NCI-H1694 treated with DMSO at 0.1 percent for 48 hours (cell line): ENCODE measurements at regions not wholly inside any gene's neighbourhood (a gene's known extent, or its start where the extent isn't known, plus 50 kb on each side); places are given as distances from the start of the nearest gene placed in this dataset.
"Not testable (repeated sequence)": the region's sequence is repeated elsewhere in the genome, so short reads cannot be mapped to it uniquely, and the experiment has no call there.

Source experiments
- DNase-seq: peaks from one replicate; lab custom pipeline; 2025; lab: John Stamatoyannopoulos, UW

DNA sequence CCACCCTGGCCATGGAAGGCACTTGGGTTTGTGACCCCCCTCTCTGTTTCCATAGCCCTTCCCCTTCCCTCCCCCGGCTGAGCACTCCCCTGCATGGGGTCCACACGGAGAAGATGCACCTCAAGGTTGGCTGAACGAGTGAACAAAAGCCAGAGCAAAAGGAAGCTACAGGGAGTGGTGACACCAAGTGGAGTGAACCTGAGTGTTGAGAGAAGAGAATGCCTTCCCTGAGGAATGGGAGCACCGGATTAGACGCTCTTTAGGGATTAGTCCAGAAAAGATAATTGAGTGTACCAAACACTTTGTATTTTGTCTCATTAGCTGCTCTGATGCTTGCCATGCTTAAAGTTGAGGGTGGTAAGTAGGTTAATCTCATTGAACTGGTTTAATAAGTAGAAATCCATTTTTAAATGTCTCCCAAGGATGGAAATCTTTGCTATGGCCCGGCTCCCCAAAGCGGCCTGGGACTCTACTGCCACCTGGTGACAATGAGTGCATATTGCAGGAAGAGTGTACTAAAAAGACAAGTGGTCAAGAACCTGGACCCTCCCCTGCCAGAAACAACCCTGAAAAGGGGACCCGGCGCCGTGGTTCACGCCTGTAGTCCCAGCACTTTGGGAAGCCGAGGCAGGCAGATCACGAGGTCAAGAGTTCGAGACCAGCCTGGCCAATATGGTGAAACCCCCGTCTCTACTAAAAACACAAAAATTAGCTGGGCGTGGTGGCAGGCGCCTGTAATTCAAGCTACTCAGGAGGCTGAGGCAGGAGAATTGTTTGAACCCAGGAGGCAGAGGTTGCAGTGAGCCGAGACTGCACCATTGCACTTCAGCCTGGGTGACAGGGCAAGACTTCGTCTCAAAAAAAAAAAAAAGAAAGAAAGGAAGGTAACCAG, 150.6 kb upstream of the ZC3H12A start:
- peak; percentile 38 for DNase-seq

DNA sequence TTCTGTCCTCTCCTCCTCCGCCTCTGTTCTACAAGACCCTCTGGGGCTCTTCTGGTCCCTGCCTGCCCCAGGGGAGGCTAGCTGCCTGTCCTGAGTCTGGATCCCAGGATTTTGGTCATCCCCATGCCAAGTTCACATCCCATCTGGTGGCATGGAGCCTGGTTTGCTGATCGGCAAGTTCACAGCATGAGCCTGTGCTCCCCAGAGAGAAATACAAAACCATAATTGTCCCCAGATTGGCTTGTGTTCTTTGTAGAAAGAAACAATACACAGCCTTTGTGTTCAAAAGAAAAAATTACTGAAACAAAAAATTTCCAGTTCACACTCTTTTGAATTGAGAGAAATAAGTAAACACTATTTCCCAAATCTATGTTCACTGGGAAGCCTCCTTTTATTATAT, 149.4 kb upstream of the ZC3H12A start:
- no peak for DNase-seq

DNA sequence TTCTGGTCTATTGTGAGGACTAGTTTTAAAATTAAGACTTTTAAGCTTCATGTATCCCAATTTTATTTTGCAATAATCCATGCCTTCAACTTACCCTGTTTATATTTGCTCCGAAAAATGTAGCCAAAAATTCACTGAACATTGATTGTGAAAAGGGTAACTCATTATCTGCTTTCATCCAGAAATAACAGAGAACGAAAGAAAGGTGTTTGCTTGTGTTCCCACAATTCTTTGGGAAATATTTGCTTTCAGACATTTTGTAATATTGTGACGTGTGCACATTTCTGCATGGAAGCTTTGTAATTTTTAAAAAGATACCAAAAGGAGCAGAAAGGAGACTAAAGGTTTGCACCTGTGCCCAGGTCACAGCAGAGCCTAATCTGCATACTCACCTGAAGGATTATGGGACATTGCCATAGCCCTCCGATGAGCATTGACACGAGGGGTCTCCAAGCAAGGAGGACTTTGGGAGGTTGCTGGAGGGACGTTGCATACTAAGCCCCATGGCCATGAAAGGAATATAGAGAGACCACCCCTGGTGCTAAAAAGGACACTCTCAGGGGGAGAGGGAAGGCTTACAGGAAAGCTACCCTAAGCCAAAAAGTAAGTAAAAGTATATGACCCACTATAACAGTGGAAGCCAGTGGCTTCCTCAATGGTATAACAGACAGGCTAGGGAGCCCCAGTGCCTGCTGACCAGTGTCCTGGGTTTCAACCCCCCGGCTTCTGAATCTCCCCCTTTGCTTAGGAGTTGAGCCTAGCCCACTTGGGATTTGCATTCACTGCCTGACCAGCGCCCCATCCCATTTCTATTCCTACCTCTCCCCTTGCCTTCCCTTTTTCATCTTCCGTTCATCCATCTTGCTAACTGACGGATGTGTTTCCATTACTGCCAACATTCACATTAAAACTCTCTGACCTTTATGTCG, 148.6 kb upstream of the ZC3H12A start:
- no peak for DNase-seq

DNA sequence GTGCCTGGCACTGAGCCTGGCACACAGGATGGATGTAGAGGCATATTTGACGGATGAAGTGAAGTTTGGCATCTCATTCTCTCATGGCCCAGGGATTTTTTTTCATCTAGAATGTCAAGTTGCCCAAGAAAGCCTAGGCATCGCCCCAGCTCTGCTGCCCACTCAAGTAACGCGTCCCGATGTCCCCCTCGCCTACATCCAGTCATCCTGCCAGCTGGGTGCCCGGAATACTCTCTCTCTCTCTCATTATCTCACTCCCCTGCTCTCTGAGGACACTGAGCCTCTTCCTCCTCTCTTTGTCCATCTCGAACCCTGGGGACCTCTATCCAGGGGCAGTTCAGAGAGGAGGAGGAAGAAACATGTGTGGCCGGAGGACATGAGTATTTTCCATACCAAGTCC, 142.3 kb upstream of the ZC3H12A start:
- no peak for DNase-seq

DNA sequence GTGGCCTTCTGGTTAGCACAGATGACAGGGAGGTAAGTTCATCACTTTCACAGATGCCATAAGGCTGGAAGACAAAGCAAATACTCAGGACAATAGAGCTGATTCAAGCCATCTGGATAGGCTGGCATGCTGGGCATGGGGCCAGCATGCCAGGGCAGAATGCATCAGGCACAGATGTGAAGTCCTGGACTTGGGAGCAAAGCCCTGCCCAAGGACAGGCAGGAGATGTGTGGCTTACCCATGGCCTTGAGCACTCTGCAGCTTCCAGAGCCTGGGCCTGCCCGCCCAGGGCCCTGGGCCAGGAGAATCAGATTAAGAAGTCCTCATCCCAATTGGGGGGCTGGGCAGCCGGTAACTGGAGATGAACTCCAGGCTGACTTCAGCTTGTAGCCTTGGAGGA, 135.7 kb upstream of the ZC3H12A start:
- DNase-seq = peak; percentile 76

DNA sequence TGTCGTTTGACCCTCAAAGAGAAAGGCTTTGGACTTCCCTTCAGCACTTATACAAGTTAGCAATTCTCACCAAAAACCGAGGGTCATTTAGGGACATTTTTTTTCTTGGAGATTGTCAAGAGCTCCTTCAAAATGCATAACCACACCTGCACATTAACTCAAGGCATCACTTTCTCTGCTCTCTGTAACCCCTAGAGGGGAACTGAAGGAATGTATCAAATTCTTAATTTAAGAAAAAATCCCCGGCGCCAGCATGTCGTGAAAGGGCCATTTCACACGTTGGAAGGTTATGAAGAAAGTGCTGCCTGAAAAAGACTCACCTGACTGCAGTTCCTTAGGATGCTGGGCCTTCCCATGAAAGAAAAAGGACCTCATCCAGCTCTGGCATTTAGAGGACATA, 131.6 kb upstream of the ZC3H12A start:
- DNase-seq = no peak

DNA sequence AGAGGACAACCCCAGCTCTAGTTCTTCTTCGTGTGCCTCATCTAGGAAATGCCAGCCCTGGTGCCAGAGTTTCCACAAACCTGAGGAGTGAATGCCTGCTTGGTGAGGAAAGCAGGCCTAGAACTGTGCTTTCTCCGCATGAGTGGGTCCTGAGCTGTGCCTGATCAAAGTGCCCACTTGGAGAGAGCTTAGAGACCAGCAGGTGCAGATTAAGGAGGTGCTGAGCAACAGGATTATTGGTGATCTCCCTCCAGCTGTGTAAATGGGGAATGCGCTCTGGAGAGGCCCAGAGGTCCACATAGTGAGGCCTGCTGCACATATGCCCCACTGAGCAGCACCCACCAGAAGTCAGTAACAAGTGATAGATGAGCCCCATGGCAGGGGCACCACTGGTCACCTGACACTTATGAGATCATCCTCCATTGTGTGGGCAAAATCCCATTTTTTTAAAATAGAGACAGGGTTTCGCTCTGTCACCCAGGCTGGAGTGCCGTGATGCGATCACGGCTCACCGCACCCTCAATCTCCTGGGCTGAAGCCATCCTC, 127.2 kb upstream of the ZC3H12A start:
- DNase-seq = no peak

DNA sequence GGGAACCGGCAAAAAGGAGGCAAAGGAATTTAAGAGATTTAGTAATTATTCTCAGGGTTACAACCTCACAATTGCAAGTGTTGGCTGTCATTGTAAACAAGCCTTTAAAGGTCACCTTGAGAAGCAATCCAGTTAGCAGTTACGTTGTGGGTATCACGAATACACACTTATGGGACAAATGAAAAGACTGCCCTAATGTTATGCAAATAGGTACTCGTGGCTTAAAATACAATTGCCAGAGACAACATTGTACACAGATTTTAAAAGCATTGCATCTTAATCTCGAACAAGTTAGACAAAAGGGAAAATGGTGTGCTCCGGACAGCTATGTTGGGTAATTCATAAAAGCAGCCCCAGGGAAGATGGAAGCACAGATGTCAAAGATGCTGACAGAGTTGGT, 120.5 kb upstream of the ZC3H12A start:
- DNase-seq = no peak

DNA sequence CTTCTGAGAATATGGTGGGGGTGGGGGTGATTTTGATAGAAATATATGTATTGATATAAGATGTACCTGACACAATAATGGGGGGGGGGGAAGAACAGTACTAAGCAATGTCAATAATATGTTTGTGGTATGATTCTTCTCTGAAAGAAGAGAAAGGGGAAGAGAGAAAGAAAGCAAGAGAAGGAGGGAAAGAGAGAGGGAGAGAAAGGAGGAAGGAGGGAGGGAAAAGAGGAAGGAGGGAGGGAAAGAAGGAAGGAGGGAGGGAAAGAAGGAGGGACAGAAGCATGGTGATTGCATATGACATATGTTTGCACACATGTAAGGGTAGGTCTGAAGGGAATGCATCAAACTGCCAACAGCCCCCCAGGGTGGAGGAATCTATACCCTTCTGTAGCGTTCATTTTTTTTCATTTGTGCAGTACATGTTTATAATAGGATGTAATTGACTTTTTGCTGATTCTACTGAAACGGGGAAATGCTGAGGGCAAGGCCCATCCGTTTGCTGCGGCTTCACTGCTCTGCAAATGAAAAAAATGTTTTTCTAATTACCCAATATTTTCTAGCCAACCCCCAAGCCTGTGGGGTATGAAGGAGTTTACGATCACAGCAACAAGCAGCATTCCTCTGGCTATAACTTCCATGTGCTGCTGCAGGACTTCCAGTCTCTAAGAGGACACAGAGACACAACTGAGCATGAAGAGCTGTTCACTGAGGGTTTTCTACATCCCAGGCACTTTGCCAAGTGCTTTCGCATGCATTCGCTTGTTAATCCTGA, 119.3 kb upstream of the ZC3H12A start:
- no peak for DNase-seq

DNA sequence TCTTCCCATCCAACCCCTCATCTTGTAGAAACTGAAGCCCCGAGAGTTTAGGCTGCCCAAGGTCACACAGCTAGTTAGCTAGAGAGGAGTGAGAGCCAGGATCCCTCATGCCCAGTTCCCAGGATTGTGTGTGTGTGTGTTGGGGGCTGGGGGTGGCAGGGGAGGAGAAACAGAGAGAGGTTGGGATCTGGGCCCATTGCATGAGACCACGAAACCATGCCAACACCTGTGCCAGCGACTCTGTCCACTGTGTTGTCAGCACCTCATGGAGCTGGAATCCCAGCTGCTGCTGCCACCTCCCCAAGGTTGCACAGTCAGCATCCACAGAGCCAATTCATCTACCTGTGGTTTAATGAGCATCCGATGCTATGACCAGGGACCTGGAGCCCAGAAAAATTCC, 115.4 kb upstream of the ZC3H12A start:
- no peak for DNase-seq

DNA sequence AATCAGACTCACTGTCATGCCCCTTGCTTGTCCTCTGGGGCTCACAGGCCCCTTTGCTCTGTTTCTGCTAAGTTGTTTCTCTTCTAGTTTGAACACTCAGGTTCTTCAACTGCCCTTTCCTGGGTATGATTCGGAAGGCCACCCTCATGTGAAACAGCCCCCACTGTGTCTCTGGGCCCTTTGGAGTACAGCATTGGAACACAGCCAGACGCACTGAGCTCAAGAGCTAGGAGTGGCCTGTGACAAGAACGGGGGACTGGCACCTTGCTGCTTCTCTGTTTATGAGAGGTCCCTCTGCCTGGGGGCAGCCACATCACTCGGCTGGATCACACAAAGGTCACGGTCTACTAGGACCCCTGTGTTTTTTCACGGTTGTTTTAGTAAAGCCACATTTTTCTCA, 114.4 kb upstream of the ZC3H12A start:
- no peak for DNase-seq

DNA sequence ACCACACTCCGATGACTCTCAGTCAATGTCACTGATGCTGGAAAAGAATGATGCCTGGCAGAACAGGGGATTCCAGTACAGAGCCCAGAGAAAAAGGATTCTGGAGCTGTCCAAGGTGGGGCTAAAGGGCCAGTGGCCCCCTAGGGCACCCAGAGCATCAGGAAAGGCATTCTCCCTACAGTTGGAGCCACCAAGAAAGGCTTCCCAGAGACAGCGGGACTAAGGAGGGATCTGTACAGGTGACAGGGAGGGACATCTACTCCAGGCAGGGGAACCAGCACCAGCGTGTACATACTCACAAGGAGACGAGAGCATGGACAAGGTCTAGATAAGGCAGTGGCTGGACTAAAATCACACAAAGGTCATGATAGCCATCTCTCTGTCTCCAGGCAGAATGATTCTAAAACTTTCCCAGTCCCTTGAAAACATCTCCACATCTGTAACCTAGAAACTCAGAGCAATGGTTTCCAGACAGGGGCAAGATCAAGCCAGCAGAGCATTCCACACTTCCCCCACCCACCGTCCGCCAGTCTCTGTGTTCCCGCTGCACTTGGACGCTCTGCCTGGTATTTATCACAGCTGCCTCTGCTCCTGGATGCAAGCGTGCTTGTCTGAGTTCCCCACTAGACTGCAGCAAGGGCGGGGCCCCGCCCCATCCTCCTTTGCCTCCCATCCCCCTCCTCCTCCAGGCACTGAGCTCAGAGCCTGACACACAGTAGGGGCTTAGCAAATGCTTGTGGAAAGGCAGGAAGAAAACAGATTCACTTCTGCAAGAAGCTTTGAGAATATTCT, 111.6 kb upstream of the ZC3H12A start:
- no peak for DNase-seq

DNA sequence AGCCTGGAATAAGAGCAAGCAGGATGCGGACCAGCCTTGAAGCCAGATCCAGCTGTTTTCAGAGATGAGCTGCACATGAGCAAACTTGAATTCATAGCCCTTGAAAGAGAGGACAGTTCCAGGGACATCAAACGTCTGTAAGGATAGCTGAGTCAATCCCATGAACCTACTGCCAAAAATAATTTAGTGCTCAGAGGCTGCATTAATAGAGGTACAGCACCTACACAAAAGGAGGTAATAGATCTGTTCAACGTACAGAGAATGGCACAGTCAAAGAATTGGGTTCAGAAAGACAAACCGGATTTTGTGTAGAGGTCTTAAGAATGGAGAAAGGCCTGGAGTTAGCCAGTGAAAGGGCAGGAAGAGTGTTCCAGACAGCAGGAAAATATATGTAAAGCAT, 110.8 kb upstream of the ZC3H12A start:
- DNase-seq = no peak

DNA sequence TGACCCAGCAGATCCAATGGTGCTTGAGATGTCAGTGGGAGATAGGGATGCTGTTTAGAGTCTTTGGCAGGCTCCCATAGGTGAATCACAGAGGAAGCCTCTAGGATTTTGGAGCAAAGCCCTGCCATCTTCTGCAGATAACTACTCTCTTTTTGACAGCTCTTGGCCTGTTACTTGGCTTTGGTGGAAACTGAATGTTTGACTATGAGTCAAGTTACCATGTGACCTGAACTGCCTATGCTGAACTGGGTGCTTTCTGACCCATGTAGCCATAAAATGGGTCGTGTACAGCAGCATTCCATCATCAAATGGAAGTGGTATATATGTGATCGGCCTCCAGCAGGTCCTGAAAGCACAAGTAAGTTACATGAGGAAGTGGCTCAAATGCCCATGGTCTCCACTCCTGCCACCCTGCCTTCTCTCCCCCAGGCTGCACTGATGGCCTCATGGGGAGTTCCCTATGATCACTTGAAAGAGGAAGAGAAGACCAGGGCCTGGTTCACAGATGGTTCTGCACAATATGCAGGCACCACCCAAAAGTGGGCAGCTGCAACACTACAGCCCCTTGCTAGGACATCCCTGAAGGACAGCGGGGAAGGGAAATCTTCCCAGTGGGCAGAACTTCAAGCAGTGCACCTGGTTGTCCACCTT, 105.6 kb upstream of the ZC3H12A start:
- DNase-seq = not testable (repeated sequence)

DNA sequence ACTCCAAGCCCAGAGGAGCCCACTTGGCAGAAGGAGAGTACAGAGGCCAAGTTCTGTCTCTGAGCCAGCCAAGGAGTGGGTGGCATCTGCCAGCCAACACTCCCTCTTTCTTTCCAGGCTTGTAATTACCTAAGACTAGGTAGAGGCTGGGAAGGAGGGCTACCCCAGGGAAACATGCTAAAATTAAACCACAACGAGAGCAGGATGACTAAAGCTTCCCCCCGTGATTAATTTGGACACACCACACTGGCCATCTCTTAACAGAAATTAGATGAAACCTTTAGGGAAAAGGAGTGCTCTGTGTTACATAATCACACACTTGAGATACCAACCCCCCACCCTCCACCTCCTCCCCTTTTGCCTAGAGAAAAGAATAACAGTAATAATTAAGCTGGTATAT, 102.1 kb upstream of the ZC3H12A start:
- no peak for DNase-seq

DNA sequence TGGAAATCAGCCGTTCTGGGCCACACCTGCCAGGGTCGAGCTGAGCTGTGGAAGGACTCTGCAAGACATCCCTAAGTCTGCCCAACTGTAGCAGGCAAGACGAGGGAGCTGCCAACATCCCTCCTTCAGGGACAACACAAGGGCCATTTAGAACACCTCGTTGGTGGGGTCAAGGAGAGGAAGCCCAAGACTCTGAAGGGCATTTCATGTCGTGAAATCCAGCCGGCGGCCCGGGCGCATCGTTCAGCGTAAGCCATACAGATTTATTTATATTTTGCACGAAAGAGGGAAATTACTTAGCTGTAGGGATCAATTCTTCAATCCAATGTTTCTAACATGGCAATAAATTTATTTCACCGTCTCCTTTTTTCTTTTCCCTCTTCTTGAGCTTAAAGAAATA, 101.7 kb upstream of the ZC3H12A start:
- DNase-seq = no peak

DNA sequence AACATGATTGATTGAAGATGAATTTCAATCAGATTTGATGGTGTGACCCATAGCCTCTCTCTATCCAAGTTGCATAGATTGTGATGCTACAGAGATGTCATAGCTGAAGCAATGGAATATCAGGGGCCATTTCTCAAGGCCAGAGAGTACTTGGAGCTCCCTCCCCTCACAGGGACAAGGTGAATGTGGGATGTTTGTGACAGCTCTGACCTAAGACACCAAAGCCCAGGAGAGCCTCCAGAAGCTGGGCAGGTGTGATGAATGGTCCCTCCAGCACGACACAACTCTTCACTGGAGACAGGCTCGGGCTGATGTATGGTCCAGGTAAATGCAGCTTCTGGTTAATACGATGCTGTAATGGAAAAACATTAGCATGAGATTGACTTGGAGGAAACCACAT, 101.0 kb upstream of the ZC3H12A start:
- DNase-seq = no peak

DNA sequence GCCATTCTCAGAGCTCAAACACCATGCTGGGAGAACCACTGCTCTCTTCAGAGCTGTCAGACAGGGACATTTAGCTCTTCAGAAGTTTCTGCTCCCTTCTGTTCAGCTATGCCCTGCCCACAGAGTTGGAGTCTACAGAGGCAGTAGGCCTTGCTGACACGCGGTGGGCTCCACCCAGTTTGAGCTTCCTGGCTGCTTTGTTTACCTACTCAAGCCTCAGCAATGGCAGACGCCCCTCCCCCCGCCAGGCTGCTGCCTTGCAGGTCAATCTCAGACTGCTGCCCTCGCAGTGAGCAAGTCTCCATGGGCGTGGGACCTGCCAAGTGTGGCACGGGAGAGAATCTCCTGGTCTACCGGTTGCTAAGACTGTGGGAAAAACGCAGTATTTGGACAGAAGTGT, 93.8 kb upstream of the ZC3H12A start:
- not testable (repeated sequence) for DNase-seq

DNA sequence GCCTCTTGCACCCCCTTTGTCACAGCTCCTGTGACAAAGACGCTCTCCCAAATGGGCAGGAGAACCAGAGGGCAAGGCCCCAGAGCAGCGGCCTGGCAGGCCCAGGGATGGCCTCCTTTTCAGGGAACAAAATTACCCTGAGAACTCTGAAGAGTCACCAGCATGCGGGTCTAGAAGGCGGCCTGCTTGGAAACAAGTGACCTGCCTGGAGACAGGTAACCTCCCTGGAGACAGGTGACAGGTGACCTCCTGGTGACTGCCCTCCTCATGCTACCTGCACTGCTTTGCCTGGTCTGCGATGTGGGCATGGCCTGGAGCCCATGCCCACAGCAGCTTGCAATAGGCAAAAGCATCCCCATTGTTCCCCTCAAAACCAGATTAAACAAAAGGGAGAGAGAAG, 86.5 kb upstream of the ZC3H12A start:
- no peak for DNase-seq

DNA sequence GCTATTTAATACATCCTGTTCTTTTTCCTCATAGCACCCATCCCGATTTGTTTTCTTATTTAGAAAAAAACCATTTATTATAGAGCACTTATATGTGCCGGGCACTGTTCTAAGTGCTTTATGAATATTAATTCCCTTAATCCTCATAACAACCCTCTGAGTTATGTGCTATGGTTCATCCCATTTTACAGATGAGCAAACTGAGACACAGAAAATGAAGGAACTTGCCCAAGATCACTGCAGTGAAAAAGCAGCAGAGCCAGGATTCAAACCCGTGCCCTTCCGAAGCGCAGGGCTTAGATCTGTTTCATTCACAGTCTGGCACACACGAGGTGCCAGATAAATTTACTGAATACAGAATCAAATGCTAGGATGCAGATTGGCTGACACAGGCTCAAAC, 85.1 kb upstream of the ZC3H12A start:
- no peak for DNase-seq
